ENCODE measurements at regions not wholly inside any gene's neighbourhood (a gene's known extent, or its start where the extent isn't known, plus 50 kb on each side); places are given as distances from the start of the nearest gene placed in this dataset.

DNA sequence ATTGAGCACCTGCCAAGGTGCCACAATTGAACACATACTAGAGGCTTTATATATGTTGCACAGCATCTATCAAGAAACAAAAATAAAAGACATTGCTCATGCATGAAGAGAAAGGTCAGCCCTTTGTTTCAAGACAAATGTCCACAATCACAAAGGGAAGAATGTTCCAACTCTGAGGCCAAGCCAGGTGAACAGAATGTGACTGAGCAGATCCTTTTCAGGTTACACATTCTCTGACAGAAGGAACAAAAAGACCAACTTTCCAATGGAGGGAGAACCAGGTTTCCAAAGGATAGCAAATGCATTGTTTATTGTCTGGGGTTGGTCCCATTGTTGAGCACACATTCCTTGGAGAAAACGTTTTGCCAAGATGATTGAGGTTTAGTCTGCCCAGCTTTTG lies 50.2 kb upstream of the FAM174B start:
- Mint-ChIP-seq H3K36me3 (no peaks in the 10 kb centered on the region), H3K9me3 (no peaks in the 10 kb centered on the region), H3K4me3 (no peak overlapping the region), H3K27me3 (no peaks in the 10 kb centered on the region), H3K27ac (no peak overlapping the region), H3K4me1 (no peaks in the 10 kb centered on the region)
- DNase-seq: no peak

DNA sequence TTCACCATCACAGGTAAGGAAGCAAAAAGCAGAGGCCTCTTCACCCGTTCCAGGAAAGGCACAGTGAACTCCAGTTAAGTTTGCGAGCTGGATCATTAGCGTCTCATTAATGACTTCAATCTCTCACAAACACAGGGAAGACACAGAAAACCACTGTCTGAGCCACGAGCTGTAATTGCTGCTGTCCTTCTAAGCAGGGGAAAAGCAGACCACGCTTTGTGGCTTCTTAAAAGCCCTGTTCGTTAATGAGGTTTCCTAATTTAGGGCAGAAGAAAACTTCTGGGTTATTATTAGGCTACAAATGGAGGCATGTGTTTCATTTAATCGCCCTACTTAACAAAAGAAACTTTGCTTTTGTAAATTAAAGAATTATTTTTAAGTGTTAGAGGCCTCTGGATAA lies 50.6 kb upstream of the FAM174B start:
- H3K36me3 Mint-ChIP-seq: no peaks in the 10 kb centered on the region
- no peaks in the 10 kb centered on the region for H3K27me3 Mint-ChIP-seq
- no peak for DNase-seq
- H3K9me3 Mint-ChIP-seq: no peaks in the 10 kb centered on the region
- no peak overlapping the region for H3K27ac Mint-ChIP-seq
- no peaks in the 10 kb centered on the region for H3K4me1 Mint-ChIP-seq
- H3K4me3 Mint-ChIP-seq: no peak overlapping the region

GRCh38 chr15:92707880-92708551 lies 52.4 kb upstream of the FAM174B start:
- DNase-seq: no peak
- Mint-ChIP-seq H3K27ac (no peak overlapping the region), H3K9me3 (no peaks in the 10 kb centered on the region), H3K4me3 (no peak overlapping the region), H3K36me3 (no peaks in the 10 kb centered on the region), H3K27me3 (no peaks in the 10 kb centered on the region), H3K4me1 (no peaks in the 10 kb centered on the region)

DNA sequence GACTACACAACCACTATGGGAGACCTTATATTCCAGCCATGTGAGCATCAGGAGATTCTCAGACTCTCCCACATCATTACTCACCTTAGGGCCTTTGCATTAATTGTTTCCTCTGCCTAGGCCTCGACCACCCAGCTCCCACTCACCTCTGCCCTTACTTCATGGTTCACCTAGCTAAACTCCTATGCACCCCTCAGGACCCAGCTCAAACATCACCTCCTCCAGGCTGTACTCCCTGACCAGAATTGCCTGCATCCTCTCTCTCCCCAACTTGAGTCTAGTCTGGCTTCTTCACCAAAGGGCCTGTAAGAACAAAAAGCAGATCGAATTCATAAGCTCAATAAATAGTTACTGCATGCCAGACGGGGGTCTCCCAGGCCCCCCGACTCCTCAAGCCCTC lies 53.1 kb upstream of the FAM174B start:
- no peak overlapping the region for H3K4me3 Mint-ChIP-seq
- H3K27ac Mint-ChIP-seq: no peak overlapping the region
- H3K36me3 Mint-ChIP-seq: no peaks in the 10 kb centered on the region
- no peaks in the 10 kb centered on the region for H3K4me1 Mint-ChIP-seq
- no peaks in the 10 kb centered on the region for H3K9me3 Mint-ChIP-seq
- no peaks in the 10 kb centered on the region for H3K27me3 Mint-ChIP-seq
- no peak for DNase-seq

- DNase-seq: no peak
- peaks cover 4% of the 10 kb centered on the region for H3K4me1 Mint-ChIP-seq
- no peaks in the 10 kb centered on the region for H3K9me3 Mint-ChIP-seq
- H3K36me3 Mint-ChIP-seq: no peaks in the 10 kb centered on the region
- peaks cover 4% of the 10 kb centered on the region for H3K27me3 Mint-ChIP-seq
- H3K4me3 Mint-ChIP-seq: no peak overlapping the region
- no peak overlapping the region for H3K27ac Mint-ChIP-seq
Measured at GRCh38 chr15:92709110-92709790, 53.7 kb upstream of the FAM174B start.

DNA sequence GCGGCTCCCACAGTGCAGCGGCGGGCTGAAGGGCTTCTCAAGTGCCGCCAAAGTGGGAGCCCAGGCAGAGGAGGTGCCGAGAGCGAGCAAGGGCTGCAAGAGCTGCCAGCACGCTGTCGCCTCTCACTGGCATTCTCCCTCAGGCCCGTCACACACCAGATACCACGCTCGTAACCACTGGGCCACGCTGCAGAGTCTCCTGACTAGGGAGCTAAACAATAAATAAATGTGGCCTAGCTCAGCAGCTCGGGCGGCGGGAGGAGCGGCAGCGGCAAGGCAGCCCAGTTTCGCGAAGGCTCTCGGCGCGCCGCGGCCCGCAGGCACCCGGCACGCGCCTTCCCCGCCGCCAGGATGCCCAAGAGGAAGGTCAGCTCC lies 55.9 kb upstream of the FAM174B start:
- Mint-ChIP-seq H3K36me3 (no peaks in the 10 kb centered on the region), H3K9me3 (no peaks in the 10 kb centered on the region), H3K27ac (no peak overlapping the region)

DNA sequence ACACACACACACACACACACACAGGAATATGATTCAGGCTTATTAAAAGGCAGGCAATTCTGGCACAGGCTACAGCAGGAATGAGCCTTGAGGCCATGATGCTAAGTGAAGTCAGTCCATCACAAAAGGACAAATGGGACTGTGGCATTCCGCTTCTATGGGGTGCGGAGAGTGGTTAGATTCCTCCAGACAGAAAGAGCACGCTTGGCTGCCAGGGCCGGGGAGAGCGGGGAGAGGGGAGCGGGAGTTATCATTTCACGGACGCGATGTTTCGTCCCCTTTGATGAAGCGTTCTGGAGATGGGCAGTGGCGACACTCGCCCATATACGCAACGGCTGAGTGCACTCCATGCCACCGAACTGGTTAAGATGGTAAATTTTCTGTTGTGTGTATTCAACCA lies 58.5 kb upstream of the FAM174B start:
- H3K4me1 Mint-ChIP-seq: peaks cover 7% of the 10 kb centered on the region

More for the DNA sequence above, 55.9 kb upstream of the FAM174B start:
- DNase-seq: no peak
- H3K4me1 Mint-ChIP-seq: peaks cover 7% of the 10 kb centered on the region
- peaks cover 7% of the 10 kb centered on the region for H3K27me3 Mint-ChIP-seq
- no peak overlapping the region for H3K4me3 Mint-ChIP-seq

DNA sequence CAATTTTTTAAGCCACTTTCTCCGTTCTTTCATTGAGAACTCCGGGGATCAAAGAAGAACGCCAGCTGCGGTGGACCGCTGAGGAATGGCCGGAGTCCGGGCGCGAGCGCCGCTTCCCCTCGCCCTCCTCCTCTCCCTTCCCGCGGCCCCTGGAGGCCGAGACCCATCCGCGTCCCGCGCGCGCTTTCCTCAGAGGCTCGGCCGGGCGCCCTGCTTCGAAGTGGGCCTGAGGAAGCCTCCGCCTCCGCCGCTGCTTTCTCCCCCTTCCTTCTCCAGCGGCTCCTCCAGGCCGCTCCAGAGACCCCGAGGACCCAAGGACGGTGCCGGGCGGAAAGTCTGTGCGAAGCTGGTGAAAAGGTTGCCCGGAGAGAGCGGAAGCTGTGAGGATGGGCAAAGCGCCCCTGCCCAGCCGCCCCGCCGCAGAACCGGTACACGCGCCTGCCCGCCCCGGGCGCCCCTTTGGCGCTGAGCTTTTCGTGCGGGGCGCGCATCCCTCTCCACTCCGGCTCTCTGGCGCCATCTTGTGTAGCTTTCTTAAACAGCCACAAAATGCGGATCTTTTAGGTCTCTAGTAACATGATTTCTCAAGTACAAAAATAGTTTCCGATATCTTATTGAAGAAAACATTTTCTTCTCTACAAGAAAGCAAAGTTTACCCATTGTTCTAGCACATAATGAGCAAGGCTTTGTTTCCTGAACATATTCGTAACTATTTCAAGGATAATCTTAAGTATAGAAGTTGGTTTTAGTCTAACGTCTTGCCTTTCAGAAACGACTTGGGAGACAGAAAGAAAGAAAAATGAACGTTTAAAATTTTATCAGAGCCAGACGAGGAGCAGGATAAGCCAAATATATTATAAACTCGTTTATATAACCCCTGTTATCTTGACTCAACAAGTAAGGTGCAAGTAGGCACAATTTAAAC lies 59.2 kb upstream of the FAM174B start:
- no peaks in the 10 kb centered on the region for H3K9me3 Mint-ChIP-seq
- DNase-seq: peak; percentile 76
- peaks cover 7% of the 10 kb centered on the region for H3K4me1 Mint-ChIP-seq
- H3K27me3 Mint-ChIP-seq: peaks cover 7% of the 10 kb centered on the region
- no peaks in the 10 kb centered on the region for H3K36me3 Mint-ChIP-seq
- H3K4me3 Mint-ChIP-seq: peak overlapping the region; percentile 67
- H3K27ac Mint-ChIP-seq: no peak overlapping the region

More for the DNA sequence above, 58.5 kb upstream of the FAM174B start:
- Mint-ChIP-seq H3K36me3 (no peaks in the 10 kb centered on the region), H3K9me3 (no peaks in the 10 kb centered on the region), H3K27ac (no peak overlapping the region), H3K4me3 (peak overlapping the region; percentile 67), H3K27me3 (peaks cover 7% of the 10 kb centered on the region)
- DNase-seq: no peak

GRCh38 chr15:92715758-92716157 lies 60.2 kb upstream of the FAM174B start:
- peaks cover 13% of the 10 kb centered on the region for H3K4me1 Mint-ChIP-seq

GRCh38 chr15:92719021-92719420 lies 63.4 kb upstream of the FAM174B start:
- H3K27me3 Mint-ChIP-seq: peaks cover 6% of the 10 kb centered on the region
- peaks cover 5% of the 10 kb centered on the region for H3K36me3 Mint-ChIP-seq

More at GRCh38 chr15:92715758-92716157, 60.2 kb upstream of the FAM174B start:
- no peak overlapping the region for H3K27ac Mint-ChIP-seq
- H3K4me3 Mint-ChIP-seq: no peak overlapping the region
- peaks cover 3% of the 10 kb centered on the region for H3K36me3 Mint-ChIP-seq
- DNase-seq: no peak
- H3K27me3 Mint-ChIP-seq: peaks cover 7% of the 10 kb centered on the region
- peaks cover 4% of the 10 kb centered on the region for H3K9me3 Mint-ChIP-seq

GRCh38 chr15:92724144-92724543 lies 68.6 kb upstream of the FAM174B start:
- Mint-ChIP-seq H3K36me3 (peaks cover 5% of the 10 kb centered on the region), H3K27me3 (no peaks in the 10 kb centered on the region), H3K4me3 (no peak overlapping the region), H3K27ac (no peak overlapping the region), H3K4me1 (peaks cover 15% of the 10 kb centered on the region), H3K9me3 (peaks cover 5% of the 10 kb centered on the region)
- DNase-seq: no peak

More at GRCh38 chr15:92719021-92719420, 63.4 kb upstream of the FAM174B start:
- H3K27ac Mint-ChIP-seq: no peak overlapping the region
- no peak for DNase-seq
- H3K4me3 Mint-ChIP-seq: no peak overlapping the region
- peaks cover 5% of the 10 kb centered on the region for H3K9me3 Mint-ChIP-seq
- peaks cover 15% of the 10 kb centered on the region for H3K4me1 Mint-ChIP-seq

GRCh38 chr15:92725171-92725570 lies 69.6 kb upstream of the FAM174B start:
- no peak overlapping the region for H3K4me3 Mint-ChIP-seq
- H3K27me3 Mint-ChIP-seq: no peaks in the 10 kb centered on the region
- H3K9me3 Mint-ChIP-seq: peaks cover 5% of the 10 kb centered on the region
- H3K4me1 Mint-ChIP-seq: peaks cover 15% of the 10 kb centered on the region
- DNase-seq: no peak
- no peak overlapping the region for H3K27ac Mint-ChIP-seq
- H3K36me3 Mint-ChIP-seq: peaks cover 5% of the 10 kb centered on the region

DNA sequence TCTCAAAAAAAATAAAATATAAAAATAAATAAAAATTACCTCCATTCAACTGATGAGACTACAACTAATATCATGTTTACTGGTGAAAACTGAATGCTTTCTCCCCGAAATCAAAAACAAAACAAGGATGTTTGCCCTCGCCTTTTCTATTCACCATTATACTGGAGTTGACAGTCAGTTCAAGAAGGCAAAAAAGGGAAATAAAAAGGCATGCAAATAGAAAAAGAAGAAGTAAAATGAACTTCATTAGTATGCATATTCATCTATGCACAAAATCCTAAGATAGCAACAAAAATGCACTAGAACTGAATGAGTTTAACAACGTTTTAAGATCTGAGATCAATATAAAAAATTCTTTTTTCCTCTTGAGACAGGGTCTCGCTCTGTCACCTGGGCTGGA lies 72.7 kb upstream of the FAM174B start:
- Mint-ChIP-seq H3K36me3 (peaks cover under 1% of the 10 kb centered on the region), H3K9me3 (peaks cover 1% of the 10 kb centered on the region), H3K27me3 (no peaks in the 10 kb centered on the region), H3K4me3 (no peak overlapping the region), H3K27ac (no peak overlapping the region), H3K4me1 (peaks cover 10% of the 10 kb centered on the region)
- DNase-seq: no peak

DNA sequence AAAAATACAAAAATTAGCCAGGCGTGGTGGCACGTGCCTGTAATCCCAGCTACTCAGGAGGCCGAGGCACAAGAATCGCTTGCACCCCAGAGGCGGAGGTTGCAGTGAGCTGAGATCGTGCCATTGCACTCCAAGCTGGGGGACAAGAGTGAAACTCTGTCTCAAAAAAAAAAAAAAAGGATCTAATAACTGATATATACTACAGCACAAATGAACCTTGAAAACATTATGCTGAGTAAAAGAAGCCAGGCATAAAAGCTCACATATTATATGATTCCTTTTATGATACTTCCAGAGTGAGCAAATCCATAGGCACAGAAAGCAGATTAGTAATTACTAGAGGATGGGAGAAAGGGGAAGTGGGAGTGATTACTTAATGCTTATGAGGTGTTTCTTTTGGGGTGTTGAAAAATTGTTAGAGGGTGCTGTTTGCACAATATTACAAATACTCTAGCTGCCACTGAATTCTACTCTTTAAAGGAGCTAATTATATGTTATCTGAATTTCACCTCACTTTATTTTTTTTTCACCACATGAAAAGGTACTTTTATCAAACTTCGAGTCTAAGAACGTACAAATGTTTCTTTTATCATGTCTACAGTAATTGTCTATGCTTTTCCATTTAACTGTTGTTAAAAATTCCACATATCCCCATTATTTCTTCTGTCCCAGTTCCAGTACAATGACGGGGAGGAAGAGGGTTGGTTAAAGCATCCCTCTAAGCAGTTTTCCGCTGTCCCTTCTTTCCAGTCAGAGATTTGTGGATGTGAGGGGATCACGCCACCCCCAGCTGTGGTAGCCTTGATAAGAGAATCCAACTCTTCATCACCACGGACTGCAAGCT lies 77.7 kb upstream of the FAM174B start:
- no peaks in the 10 kb centered on the region for H3K9me3 Mint-ChIP-seq
- no peak for DNase-seq
- H3K4me3 Mint-ChIP-seq: peak overlapping the region; percentile 86
- H3K27me3 Mint-ChIP-seq: no peaks in the 10 kb centered on the region
- H3K36me3 Mint-ChIP-seq: no peaks in the 10 kb centered on the region
- peaks cover 7% of the 10 kb centered on the region for H3K4me1 Mint-ChIP-seq
- H3K27ac Mint-ChIP-seq: peak overlapping the region; percentile 72
